ENCODE measurements at regions not wholly inside any gene's neighbourhood (a gene's known extent, or its start where the extent isn't known, plus 50 kb on each side); places are given as distances from the start of the nearest gene placed in this dataset.

DNA sequence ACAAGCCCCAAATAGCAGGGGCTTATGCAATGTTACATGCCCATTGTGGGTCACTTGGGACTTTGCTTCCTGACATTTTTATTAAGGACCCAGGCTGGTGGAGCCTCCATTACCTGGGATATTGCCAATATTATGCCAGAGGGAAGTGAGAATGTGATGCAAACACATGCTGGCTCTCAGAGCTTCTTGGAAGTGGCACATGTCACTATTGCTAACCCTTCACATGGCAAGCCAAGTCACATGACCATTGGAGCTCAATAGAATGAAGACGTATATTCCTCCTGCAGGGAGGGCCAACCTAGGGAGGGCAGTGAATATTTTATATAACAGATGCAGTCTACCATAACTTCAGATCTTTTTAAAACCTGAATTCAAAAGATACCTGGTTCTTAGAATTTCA lies 140.7 kb upstream of the ZFP64 start:
- Histone ChIP-seq H3K36me3 (no peaks in the 10 kb centered on the region), H2AFZ (replicated peaks) (no peak overlapping the region), H4K20me1 (ENCODE audit: low read depth) (no peaks in the 10 kb centered on the region), H3K4me2 (no peak overlapping the region), H3K4me1 (no peaks in the 10 kb centered on the region), H3K9ac (no peak overlapping the region), H3K4me3 (no peak overlapping the region), H3K27ac (no peak overlapping the region), H3K27me3 (no peaks in the 10 kb centered on the region), H3F3A (ENCODE audit: low read depth) (no peaks in the 10 kb centered on the region), H3K9me3 (ENCODE audit: low read depth) (no peaks in the 10 kb centered on the region), H3K79me2 (ENCODE audit: low read depth) (no peaks in the 10 kb centered on the region)
- Mint-ChIP-seq H3K27ac (no peak overlapping the region), H3K9me3 (peaks cover 2% of the 10 kb centered on the region), H3K4me3 (no peak overlapping the region), H3K36me3 (no peaks in the 10 kb centered on the region), H3K27me3 (ENCODE audit: insufficient read depth, low read depth) (peaks cover 3% of the 10 kb centered on the region), H3K4me1 (no peaks in the 10 kb centered on the region)
- TF ChIP-seq, protein P1, sequence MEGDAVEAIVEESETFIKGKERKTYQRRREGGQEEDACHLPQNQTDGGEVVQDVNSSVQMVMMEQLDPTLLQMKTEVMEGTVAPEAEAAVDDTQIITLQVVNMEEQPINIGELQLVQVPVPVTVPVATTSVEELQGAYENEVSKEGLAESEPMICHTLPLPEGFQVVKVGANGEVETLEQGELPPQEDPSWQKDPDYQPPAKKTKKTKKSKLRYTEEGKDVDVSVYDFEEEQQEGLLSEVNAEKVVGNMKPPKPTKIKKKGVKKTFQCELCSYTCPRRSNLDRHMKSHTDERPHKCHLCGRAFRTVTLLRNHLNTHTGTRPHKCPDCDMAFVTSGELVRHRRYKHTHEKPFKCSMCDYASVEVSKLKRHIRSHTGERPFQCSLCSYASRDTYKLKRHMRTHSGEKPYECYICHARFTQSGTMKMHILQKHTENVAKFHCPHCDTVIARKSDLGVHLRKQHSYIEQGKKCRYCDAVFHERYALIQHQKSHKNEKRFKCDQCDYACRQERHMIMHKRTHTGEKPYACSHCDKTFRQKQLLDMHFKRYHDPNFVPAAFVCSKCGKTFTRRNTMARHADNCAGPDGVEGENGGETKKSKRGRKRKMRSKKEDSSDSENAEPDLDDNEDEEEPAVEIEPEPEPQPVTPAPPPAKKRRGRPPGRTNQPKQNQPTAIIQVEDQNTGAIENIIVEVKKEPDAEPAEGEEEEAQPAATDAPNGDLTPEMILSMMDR (IDR thresholded peaks at IDR 0.05): no peak
- DNase-seq (ENCODE audit: low spot score): no peak

GRCh38 chr20:52331655-52332054 lies 140.1 kb upstream of the ZFP64 start:
- no peak overlapping the region for H3K27ac Mint-ChIP-seq
- H3K4me1 Mint-ChIP-seq: no peaks in the 10 kb centered on the region
- Histone ChIP-seq H3K79me2 (ENCODE audit: low read depth) (no peaks in the 10 kb centered on the region), H3K9me3 (ENCODE audit: low read depth) (no peaks in the 10 kb centered on the region), H3K36me3 (no peaks in the 10 kb centered on the region), H4K20me1 (ENCODE audit: low read depth) (no peaks in the 10 kb centered on the region), H2AFZ (replicated peaks) (no peak overlapping the region), H3F3A (ENCODE audit: low read depth) (no peaks in the 10 kb centered on the region), H3K4me1 (no peaks in the 10 kb centered on the region), H3K4me3 (no peak overlapping the region), H3K27ac (no peak overlapping the region), H3K27me3 (no peaks in the 10 kb centered on the region), H3K9ac (no peak overlapping the region), H3K4me2 (no peak overlapping the region)
- no peak for DNase-seq (ENCODE audit: low spot score)
- H3K4me3 Mint-ChIP-seq: no peak overlapping the region
- H3K9me3 Mint-ChIP-seq: peaks cover 2% of the 10 kb centered on the region
- no peak for TF ChIP-seq EZH2phosphoT487 (IDR thresholded peaks at IDR 0.05)
- no peak for TF ChIP-seq EZH2 (IDR thresholded peaks at IDR 0.05)
- TF ChIP-seq, protein P1 (IDR thresholded peaks at IDR 0.05): no peak
- no peaks in the 10 kb centered on the region for H3K36me3 Mint-ChIP-seq
- peaks cover 2% of the 10 kb centered on the region for H3K27me3 Mint-ChIP-seq (ENCODE audit: insufficient read depth, low read depth)

GRCh38 chr20:52321396-52321795 lies 129.8 kb upstream of the ZFP64 start:
- Histone ChIP-seq H3K4me2 (no peak overlapping the region), H3K9me3 (ENCODE audit: low read depth) (no peaks in the 10 kb centered on the region)
- no peaks in the 10 kb centered on the region for H3K27me3 Mint-ChIP-seq (ENCODE audit: insufficient read depth, low read depth)

GRCh38 chr20:52318651-52319050 lies 127.1 kb upstream of the ZFP64 start:
- Histone ChIP-seq H3F3A (ENCODE audit: low read depth) (no peaks in the 10 kb centered on the region), H3K4me1 (no peaks in the 10 kb centered on the region), H3K27ac (no peak overlapping the region), H3K36me3 (no peaks in the 10 kb centered on the region), H3K4me2 (no peak overlapping the region), H3K4me3 (no peak overlapping the region), H4K20me1 (ENCODE audit: low read depth) (no peaks in the 10 kb centered on the region), H3K9ac (no peak overlapping the region), H3K9me3 (ENCODE audit: low read depth) (no peaks in the 10 kb centered on the region), H3K79me2 (ENCODE audit: low read depth) (no peaks in the 10 kb centered on the region), H3K27me3 (no peaks in the 10 kb centered on the region), H2AFZ (replicated peaks) (peak overlapping the region; percentile 63)
- no peaks in the 10 kb centered on the region for H3K36me3 Mint-ChIP-seq
- H3K4me3 Mint-ChIP-seq: no peak overlapping the region
- H3K27ac Mint-ChIP-seq: no peak overlapping the region
- no peaks in the 10 kb centered on the region for H3K4me1 Mint-ChIP-seq
- TF ChIP-seq EZH2 (IDR thresholded peaks at IDR 0.05): no peak
- TF ChIP-seq, protein P1 (IDR thresholded peaks at IDR 0.05): no peak
- no peak for TF ChIP-seq EZH2phosphoT487 (IDR thresholded peaks at IDR 0.05)
- no peak for DNase-seq (ENCODE audit: low spot score)
- no peaks in the 10 kb centered on the region for H3K27me3 Mint-ChIP-seq (ENCODE audit: insufficient read depth, low read depth)
- peaks cover 4% of the 10 kb centered on the region for H3K9me3 Mint-ChIP-seq

More at GRCh38 chr20:52321396-52321795, 129.8 kb upstream of the ZFP64 start:
- H3K27ac Mint-ChIP-seq: no peak overlapping the region
- no peak for DNase-seq (ENCODE audit: low spot score)
- no peak for TF ChIP-seq EZH2 (IDR thresholded peaks at IDR 0.05)
- H3K4me3 Mint-ChIP-seq: no peak overlapping the region
- peaks cover 2% of the 10 kb centered on the region for H3K9me3 Mint-ChIP-seq
- Histone ChIP-seq H3K79me2 (ENCODE audit: low read depth) (no peaks in the 10 kb centered on the region), H3K4me1 (no peaks in the 10 kb centered on the region), H4K20me1 (ENCODE audit: low read depth) (no peaks in the 10 kb centered on the region), H3K27ac (no peak overlapping the region), H3K4me3 (no peak overlapping the region), H3K9ac (no peak overlapping the region), H3K27me3 (no peaks in the 10 kb centered on the region), H3K36me3 (no peaks in the 10 kb centered on the region), H2AFZ (replicated peaks) (no peak overlapping the region), H3F3A (ENCODE audit: low read depth) (no peaks in the 10 kb centered on the region)
- no peaks in the 10 kb centered on the region for H3K36me3 Mint-ChIP-seq
- no peaks in the 10 kb centered on the region for H3K4me1 Mint-ChIP-seq
